HG03280 (cell line): ENCODE measurements at regions not wholly inside any gene's neighbourhood (a gene's known extent, or its start where the extent isn't known, plus 50 kb on each side); places are given as distances from the start of the nearest gene placed in this dataset.

ENCODE experiments used
- ATAC-seq: cut with Tn5 transposase; IDR thresholded peaks from one replicate; pipeline ENCODE4 v1.9.1; 2021; ENCODE audit warnings: mild to moderate bottlenecking, moderate library complexity; ENCODE audit not compliant: unreplicated experiment

DNA sequence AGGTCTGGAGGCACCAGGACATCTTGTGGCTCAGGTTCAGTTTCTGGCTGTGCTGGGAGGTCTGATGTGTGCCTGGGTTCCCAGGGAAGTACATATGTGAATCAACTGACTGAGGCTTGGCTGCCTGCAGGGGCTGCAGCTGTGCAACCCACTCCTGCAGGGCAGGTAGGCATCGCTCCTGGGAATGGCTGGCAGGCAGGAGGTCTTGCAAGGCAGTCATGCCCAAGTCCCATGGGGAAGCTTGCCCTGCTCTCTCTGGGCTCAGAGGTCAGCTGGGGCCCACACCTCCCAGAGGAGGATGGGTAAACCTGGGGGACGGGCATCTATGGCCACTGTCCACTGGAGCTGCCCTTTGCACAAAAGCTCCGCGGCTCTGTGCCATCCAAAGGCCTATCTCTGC is 1141.8 kb downstream of the SLITRK1 start:
- ATAC-seq: no peak

DNA sequence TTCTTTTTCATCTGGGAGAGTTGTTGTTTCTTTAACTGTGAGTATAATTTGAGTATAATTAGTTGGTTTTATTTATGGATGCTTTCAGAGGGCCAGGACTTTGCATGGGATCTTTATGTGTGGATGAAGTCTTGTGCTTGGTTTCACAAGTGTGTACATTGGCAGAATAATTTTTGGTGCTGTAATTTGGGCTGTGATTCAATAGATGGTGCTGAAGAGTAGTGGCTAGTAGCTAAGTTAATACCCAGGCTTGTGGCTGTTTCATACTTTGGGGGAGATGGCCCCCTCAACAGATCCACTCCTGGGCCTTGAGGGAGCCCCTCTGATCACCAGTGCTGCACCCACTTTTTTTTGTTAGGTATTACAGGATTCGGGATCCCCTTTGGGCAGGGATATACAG is 1142.4 kb downstream of the SLITRK1 start:
- ATAC-seq: no peak

GRCh38 chr13:82729401-82729800 is 1152.9 kb downstream of the SLITRK1 start:
- no peak for ATAC-seq

GRCh38 chr13:82720986-82721385 is 1161.3 kb downstream of the SLITRK1 start:
- ATAC-seq: no peak

GRCh38 chr13:82719987-82720386 is 1162.3 kb downstream of the SLITRK1 start:
- ATAC-seq: no peak

DNA sequence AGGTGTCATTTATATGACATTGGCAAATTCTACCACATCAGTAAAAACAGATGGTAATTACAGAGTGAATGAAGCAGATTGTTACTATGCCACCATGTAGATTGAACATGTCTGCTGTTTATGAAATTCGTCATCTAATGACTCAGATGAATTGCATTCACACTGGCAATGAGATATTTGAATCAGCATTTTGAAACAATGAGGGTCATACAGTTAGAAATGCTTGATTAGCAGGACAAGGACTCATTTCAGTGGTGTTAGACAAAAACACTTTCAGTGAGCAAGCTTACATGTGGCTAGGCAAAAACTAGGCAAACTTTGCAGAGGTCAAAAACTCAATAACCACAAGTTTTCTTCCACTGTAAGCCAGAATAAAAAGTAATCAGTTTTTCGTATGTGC is 1165.0 kb downstream of the SLITRK1 start:
- no peak for ATAC-seq

DNA sequence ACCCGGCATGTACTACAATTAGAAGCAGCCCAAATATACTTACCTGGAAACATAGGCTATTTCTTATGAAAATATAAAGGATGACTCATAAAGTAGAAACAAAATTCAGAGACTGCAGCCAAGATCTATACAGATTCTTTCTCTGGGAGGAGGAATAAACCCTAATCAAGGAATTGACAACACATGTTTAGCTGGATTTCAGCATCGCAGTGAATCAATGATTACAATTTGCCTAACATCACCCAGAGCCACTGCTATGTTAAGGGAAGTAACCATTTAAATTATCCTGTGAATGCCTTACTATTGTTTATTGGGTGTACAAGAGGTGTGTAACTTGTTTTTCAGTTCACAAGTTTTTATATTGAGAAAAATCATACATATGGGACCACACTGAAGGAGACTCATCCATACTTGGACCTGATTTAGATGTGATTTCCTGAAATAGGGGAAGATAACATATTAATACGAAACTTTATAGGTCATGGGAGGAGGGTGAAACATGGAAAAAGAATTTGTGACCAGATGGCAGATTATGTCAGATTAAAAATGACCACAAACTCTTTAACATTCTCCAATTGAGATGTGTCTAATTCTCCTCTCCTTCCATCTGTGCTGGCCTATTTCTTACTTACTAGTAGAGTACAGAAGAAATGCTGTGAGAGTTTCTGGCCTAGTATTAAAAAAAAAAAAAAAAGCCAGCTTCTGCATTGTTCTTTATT is 1168.4 kb downstream of the SLITRK1 start:
- ATAC-seq: no peak

DNA sequence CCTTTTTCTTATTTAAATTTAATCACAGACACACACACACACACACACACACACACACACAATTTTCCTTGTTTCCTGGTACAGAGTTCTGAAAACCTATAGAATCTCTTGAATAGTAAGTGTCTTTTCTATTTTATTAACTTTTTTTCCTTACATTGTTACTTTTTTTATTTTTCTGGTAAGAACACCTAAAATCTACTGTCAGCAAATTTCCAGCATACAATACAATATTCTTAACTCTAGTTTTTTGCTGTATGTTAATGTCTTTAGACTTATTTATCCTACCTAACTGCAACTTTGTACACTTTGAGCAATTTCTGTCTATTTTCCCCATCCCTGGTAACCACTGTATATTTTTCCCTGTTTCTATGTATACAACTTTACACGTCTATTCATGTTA is 1179.8 kb downstream of the SLITRK1 start:
- ATAC-seq: no peak

DNA sequence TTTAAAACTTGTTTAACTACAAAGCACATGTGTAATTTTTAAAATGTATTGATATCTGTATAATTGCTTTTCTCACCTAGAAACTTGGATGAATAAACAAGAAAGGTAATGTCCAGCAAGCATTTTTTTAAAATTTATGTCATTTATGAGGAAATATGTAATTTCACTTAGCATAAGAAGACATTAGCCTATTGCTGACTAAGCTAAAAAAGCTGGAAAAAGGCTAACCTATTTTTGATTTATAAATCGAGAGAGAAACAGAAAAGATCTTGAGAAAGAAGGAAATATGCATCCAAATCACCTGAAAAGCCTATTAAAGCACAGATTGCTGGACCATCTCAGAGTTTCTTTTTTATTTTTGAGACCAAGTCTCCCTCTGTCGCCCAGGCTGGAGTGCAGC is 1181.3 kb downstream of the SLITRK1 start:
- no peak for ATAC-seq

- ATAC-seq: no peak
Observed at GRCh38 chr13:82698941-82699340, 1183.3 kb downstream of the SLITRK1 start.

GRCh38 chr13:82698383-82698782 is 1183.9 kb downstream of the SLITRK1 start:
- no peak for ATAC-seq

GRCh38 chr13:82693607-82694006 is 1188.7 kb downstream of the SLITRK1 start:
- ATAC-seq: no peak

- no peak for ATAC-seq
Observed at GRCh38 chr13:82688400-82688994, 1193.8 kb downstream of the SLITRK1 start.

GRCh38 chr13:82687884-82688283 is 1194.4 kb downstream of the SLITRK1 start:
- no peak for ATAC-seq

DNA sequence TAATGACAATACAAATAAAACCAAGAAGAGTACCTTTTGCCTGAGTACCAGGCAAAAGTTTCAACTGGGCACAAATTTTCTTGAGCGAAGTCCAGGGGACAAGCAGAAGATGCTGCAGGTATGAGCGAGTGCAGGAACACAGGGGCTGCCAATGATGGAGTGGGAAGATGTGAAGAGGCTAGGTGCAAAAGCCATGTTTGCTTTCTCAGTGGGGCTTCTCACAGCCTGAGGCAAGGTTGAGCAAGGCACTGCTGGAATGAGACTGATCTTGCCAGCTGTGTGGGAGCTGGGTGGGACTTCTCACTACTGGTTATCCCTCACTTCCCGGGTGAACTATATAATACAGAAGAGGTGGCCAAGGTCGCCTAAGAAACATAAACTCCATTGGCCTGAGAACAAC is 1200.7 kb downstream of the SLITRK1 start:
- ATAC-seq: no peak

GRCh38 chr13:82678052-82678451 is 1204.2 kb downstream of the SLITRK1 start:
- ATAC-seq: no peak

DNA sequence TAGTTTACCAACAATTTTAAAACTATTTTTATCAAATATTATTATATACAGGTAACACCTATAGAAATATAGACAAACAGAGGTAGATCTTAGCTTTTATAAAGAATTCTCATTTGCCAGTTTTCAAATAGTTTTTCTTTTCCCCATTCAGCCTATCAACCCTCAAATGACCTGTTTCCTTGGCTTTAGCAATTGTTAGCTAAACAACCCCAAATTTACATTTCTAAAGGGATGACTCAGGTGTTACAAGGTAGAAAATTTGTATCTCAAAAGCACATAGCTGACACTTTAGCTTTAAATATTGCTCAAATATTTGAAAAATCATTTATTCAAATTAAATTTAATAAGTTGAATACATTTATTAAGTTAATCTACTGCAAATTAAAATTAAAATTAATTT is 1207.2 kb downstream of the SLITRK1 start:
- ATAC-seq: no peak

- no peak for ATAC-seq
Observed at GRCh38 chr13:82674546-82674945, 1207.7 kb downstream of the SLITRK1 start.

- no peak for ATAC-seq
Observed at GRCh38 chr13:82672248-82672647, 1210.0 kb downstream of the SLITRK1 start.

DNA sequence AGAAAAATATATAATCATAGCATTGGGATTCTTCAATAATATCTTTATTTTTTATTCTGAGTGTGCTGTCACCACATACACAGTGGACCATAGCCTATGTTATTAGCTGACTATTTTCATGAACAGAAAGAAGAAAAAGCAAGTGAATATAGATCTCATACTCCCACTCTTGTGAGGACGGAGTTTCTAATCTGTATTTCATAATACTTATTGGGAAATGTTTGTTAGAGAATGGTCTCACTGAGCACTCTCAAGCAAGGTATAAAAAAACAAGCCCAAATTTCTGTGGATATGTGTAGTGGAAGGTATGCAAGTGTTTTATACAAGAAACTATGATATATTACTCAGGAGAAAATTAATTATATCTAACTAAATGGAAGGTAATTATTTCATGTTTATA is 1218.1 kb downstream of the SLITRK1 start:
- no peak for ATAC-seq

GRCh38 chr13:82661126-82661525 is 1221.1 kb downstream of the SLITRK1 start:
- no peak for ATAC-seq

GRCh38 chr13:82658811-82659210 is 1223.5 kb downstream of the SLITRK1 start:
- no peak for ATAC-seq

GRCh38 chr13:82657471-82657870 is 1224.8 kb downstream of the SLITRK1 start:
- no peak for ATAC-seq
